Stomach smooth muscle (tissue), 2 donors: ENCODE measurements at regions not wholly inside any gene's neighbourhood (a gene's known extent, or its start where the extent isn't known, plus 50 kb on each side); places are given as distances from the start of the nearest gene placed in this dataset.
"Not testable (repeated sequence)": the region's sequence is repeated elsewhere in the genome, so short reads cannot be mapped to it uniquely, and the experiment has no call there.

Experiments
- H3K27ac ChIP-seq: one replicate; pipeline ENCODE4 v1.7.0; 2013; ENCODE audit warnings: mild to moderate bottlenecking, low read length, inconsistent platforms
- H3K27me3 ChIP-seq, 2 donors: one replicate each; pipeline ENCODE4 v1.7.0; 2013; ENCODE audit warnings: low read length in 2 of 2; ENCODE audit not compliant: insufficient read depth in 2 of 2, control insufficient read depth in 1 of 2
- H3K36me3 ChIP-seq, 2 donors: one replicate each; pipeline ENCODE4 v1.7.0; 2013; ENCODE audit warnings: low read length in 2 of 2; ENCODE audit not compliant: control insufficient read depth in 2 of 2, insufficient read depth in 2 of 2
- H3K4me1 ChIP-seq: one replicate; pipeline ENCODE4 v1.7.0; 2013; ENCODE audit warnings: low read length; ENCODE audit not compliant: control insufficient read depth, insufficient read depth
- H3K4me3 ChIP-seq, 2 donors: one replicate each; pipeline ENCODE4 v1.7.0; 2013; ENCODE audit warnings: low read length in 2 of 2
- H3K9ac ChIP-seq, 2 donors: one replicate each; pipeline ENCODE4 v1.7.0; 2013; ENCODE audit warnings: low read length in 2 of 2, mild to moderate bottlenecking in 1 of 2
- H3K9me3 ChIP-seq, 2 donors: one replicate each; pipeline ENCODE4 v1.7.0; 2013; ENCODE audit warnings: low read length in 2 of 2; ENCODE audit not compliant: control insufficient read depth in 2 of 2
- donor health status: healthy.
- donor health status: Pancreatic carcinoma.

- H3K4me1 ChIP-seq, H3K9me3 ChIP-seq, H3K27me3 ChIP-seq, H3K4me3 ChIP-seq, H3K9ac ChIP-seq, H3K27ac ChIP-seq, H3K36me3 ChIP-seq: not testable (repeated sequence)
Measured at GRCh38 chr4:124169524-124169923, 543.0 kb downstream of the ANKRD50 start.

GRCh38 chr4:124173912-124174311, 538.6 kb downstream of the ANKRD50 start:
- Histone ChIP-seq H3K27me3 (no peaks in the 10 kb centered on the region), H3K27ac (no peak overlapping the region), H3K4me3 (no peak overlapping the region), H3K36me3 (no peaks in the 10 kb centered on the region), H3K9me3 (no peaks in the 10 kb centered on the region), H3K9ac (no peak overlapping the region), H3K4me1 (no peaks in the 10 kb centered on the region)

GRCh38 chr4:124177647-124178425, 534.7 kb downstream of the ANKRD50 start:
- Histone ChIP-seq H3K36me3 (no peaks in the 10 kb centered on the region), H3K27me3 (no peaks in the 10 kb centered on the region), H3K9me3 (no peaks in the 10 kb centered on the region), H3K27ac (no peak overlapping the region), H3K9ac (no peak overlapping the region), H3K4me3 (no peak overlapping the region), H3K4me1 (no peaks in the 10 kb centered on the region)

GRCh38 chr4:124178449-124179021, 534.0 kb downstream of the ANKRD50 start:
- Histone ChIP-seq H3K9me3 (no peaks in the 10 kb centered on the region), H3K4me3 (no peak overlapping the region), H3K36me3 (no peaks in the 10 kb centered on the region), H3K27ac (no peak overlapping the region), H3K27me3 (no peaks in the 10 kb centered on the region), H3K4me1 (no peaks in the 10 kb centered on the region), H3K9ac (no peak overlapping the region)

GRCh38 chr4:124179506-124180186, 532.9 kb downstream of the ANKRD50 start:
- H3K27ac ChIP-seq, result no peak overlapping the region
- no peaks in the 10 kb centered on the region for H3K27me3 ChIP-seq
- H3K4me3 ChIP-seq, result no peak overlapping the region
- no peaks in the 10 kb centered on the region for H3K36me3 ChIP-seq
- H3K4me1 ChIP-seq, result no peaks in the 10 kb centered on the region
- no peaks in the 10 kb centered on the region for H3K9me3 ChIP-seq
- no peak overlapping the region for H3K9ac ChIP-seq

GRCh38 chr4:124181039-124181438, 531.5 kb downstream of the ANKRD50 start:
- no peaks in the 10 kb centered on the region for H3K4me1 ChIP-seq
- no peak overlapping the region for H3K4me3 ChIP-seq
- H3K9me3 ChIP-seq, result no peaks in the 10 kb centered on the region
- H3K27me3 ChIP-seq, result no peaks in the 10 kb centered on the region
- no peak overlapping the region for H3K27ac ChIP-seq
- H3K9ac ChIP-seq, result no peak overlapping the region
- H3K36me3 ChIP-seq, result no peaks in the 10 kb centered on the region

- H3K27ac ChIP-seq, result no peak overlapping the region
- H3K27me3 ChIP-seq, result no peaks in the 10 kb centered on the region
- no peaks in the 10 kb centered on the region for H3K9me3 ChIP-seq
- no peak overlapping the region for H3K9ac ChIP-seq
- H3K36me3 ChIP-seq, result no peaks in the 10 kb centered on the region
- H3K4me1 ChIP-seq, result no peaks in the 10 kb centered on the region
- no peak overlapping the region for H3K4me3 ChIP-seq
Measured at GRCh38 chr4:124183231-124183630, 529.3 kb downstream of the ANKRD50 start.

GRCh38 chr4:124183926-124184325, 528.6 kb downstream of the ANKRD50 start:
- H3K4me1 ChIP-seq, result no peaks in the 10 kb centered on the region
- H3K27ac ChIP-seq, result no peak overlapping the region
- H3K4me3 ChIP-seq, result no peak overlapping the region
- no peaks in the 10 kb centered on the region for H3K27me3 ChIP-seq
- H3K9ac ChIP-seq, result no peak overlapping the region
- H3K9me3 ChIP-seq, result no peaks in the 10 kb centered on the region
- no peaks in the 10 kb centered on the region for H3K36me3 ChIP-seq

- Histone ChIP-seq H3K27me3 (no peaks in the 10 kb centered on the region), H3K27ac (no peak overlapping the region), H3K9me3 (no peaks in the 10 kb centered on the region), H3K36me3 (no peaks in the 10 kb centered on the region), H3K4me3 (no peak overlapping the region), H3K4me1 (no peaks in the 10 kb centered on the region), H3K9ac (no peak overlapping the region)
Measured at GRCh38 chr4:124184792-124185191, 527.7 kb downstream of the ANKRD50 start.

GRCh38 chr4:124188595-124188994, 523.9 kb downstream of the ANKRD50 start:
- Histone ChIP-seq H3K9me3 (no peaks in the 10 kb centered on the region), H3K27ac (no peak overlapping the region), H3K36me3 (no peaks in the 10 kb centered on the region), H3K9ac (no peak overlapping the region), H3K4me1 (no peaks in the 10 kb centered on the region), H3K27me3 (no peaks in the 10 kb centered on the region), H3K4me3 (no peak overlapping the region)

GRCh38 chr4:124189545-124189944, 523.0 kb downstream of the ANKRD50 start:
- Histone ChIP-seq H3K4me3 (no peak overlapping the region), H3K4me1 (no peaks in the 10 kb centered on the region), H3K27me3 (no peaks in the 10 kb centered on the region), H3K9me3 (peaks cover 0 to 4% of the 10 kb centered on the region in 2 donors), H3K9ac (no peak overlapping the region), H3K36me3 (no peaks in the 10 kb centered on the region), H3K27ac (no peak overlapping the region)
